Kidney (tissue), 13 donors: ENCODE measurements at regions not wholly inside any gene's neighbourhood (a gene's known extent, or its start where the extent isn't known, plus 50 kb on each side); places are given as distances from the start of the nearest gene placed in this dataset.

Source experiments
- DNase-seq, 5 donors: peaks; one replicate each; pipeline ENCODE4 v3.0.0-alpha.2; 2013 to 2020
- FAIRE-seq: peaks from 2 replicates; lab custom pipeline; 2012; peaks lifted over from hg19 to GRCh38; lab: Jason Lieb, UNC
- H3K27ac ChIP-seq, 2 donors: one replicate each; pipeline ENCODE4 v1.7.0; 2013; ENCODE audit warnings: low read depth in 2 of 2, low read length in 2 of 2, inconsistent platforms in 1 of 2
- H3K27me3 ChIP-seq: one replicate; pipeline ENCODE4 v1.7.1; 2013; ENCODE audit warnings: low read length, inconsistent platforms; ENCODE audit not compliant: control insufficient read depth, insufficient read depth
- H3K36me3 ChIP-seq, 3 donors: one replicate each; pipeline versions ENCODE4 v1.7.0 to v1.7.1; 2013; ENCODE audit warnings: low read length in 3 of 3, control low read depth in 1 of 3, inconsistent platforms in 1 of 3; ENCODE audit not compliant: insufficient read depth in 3 of 3, control insufficient read depth in 2 of 3
- H3K4me1 ChIP-seq, 3 donors: one replicate each; pipeline versions ENCODE4 v1.7.0 to v1.7.1; 2013; ENCODE audit warnings: low read length in 3 of 3, inconsistent platforms in 1 of 3, low read depth in 1 of 3; ENCODE audit not compliant: control insufficient read depth in 2 of 3, insufficient read depth in 2 of 3
- H3K4me3 ChIP-seq, 3 donors: one replicate each; pipeline versions ENCODE4 v1.7.0 to v1.8.1; 2013; ENCODE audit warnings: low read length in 3 of 3, control low read depth in 1 of 3, inconsistent platforms in 1 of 3
- H3K9ac ChIP-seq, 3 donors: one replicate each; pipeline versions ENCODE4 v1.7.0 to v1.7.1; 2013; ENCODE audit warnings: low read length in 3 of 3, control low read depth in 1 of 3, inconsistent platforms in 1 of 3
- H3K9me3 ChIP-seq, 3 donors: one replicate each; pipeline versions ENCODE4 v1.7.0 to v1.7.1; 2013; ENCODE audit warnings: low read length in 3 of 3, control low read depth in 1 of 3, inconsistent platforms in 1 of 3; ENCODE audit not compliant: control insufficient read depth in 2 of 3, insufficient read depth in 1 of 3
- intact Hi-C: fragments of 100-400 bp; cut with DNase I; formaldehyde crosslinking; loops from one replicate; pipeline ENCODE4 v1.11.1; 2022
- TF ChIP-seq, protein P1 (sequence below): IDR thresholded peaks from 3 replicates; pipeline ENCODE4 v1.5.1; 2012; ENCODE audit warnings: mild to moderate bottlenecking, moderate library complexity, borderline replicate concordance; ENCODE audit not compliant: insufficient read depth; ENCODE audit errors: extremely low read depth
- donor health status: control.
- donor health status: control.
- donor health status: control.
- donor health status: control.
- donor health status: control.
- donor health status: DM: yes; HTN: yes; CAD: no.
- donor health status: Normal renal cell carcinoma (clear cell type).

GRCh38 chr5:175309218-175309810, 134.7 kb downstream of the DRD1 start:
- no peak for DNase-seq
- TF ChIP-seq, protein P1, sequence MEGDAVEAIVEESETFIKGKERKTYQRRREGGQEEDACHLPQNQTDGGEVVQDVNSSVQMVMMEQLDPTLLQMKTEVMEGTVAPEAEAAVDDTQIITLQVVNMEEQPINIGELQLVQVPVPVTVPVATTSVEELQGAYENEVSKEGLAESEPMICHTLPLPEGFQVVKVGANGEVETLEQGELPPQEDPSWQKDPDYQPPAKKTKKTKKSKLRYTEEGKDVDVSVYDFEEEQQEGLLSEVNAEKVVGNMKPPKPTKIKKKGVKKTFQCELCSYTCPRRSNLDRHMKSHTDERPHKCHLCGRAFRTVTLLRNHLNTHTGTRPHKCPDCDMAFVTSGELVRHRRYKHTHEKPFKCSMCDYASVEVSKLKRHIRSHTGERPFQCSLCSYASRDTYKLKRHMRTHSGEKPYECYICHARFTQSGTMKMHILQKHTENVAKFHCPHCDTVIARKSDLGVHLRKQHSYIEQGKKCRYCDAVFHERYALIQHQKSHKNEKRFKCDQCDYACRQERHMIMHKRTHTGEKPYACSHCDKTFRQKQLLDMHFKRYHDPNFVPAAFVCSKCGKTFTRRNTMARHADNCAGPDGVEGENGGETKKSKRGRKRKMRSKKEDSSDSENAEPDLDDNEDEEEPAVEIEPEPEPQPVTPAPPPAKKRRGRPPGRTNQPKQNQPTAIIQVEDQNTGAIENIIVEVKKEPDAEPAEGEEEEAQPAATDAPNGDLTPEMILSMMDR = no peak
- Histone ChIP-seq H3K4me1 (no peaks in the 10 kb centered on the region), H3K27me3 (no peaks in the 10 kb centered on the region), H3K9ac (no peak overlapping the region), H3K9me3 (no peaks in the 10 kb centered on the region), H3K4me3 (no peak overlapping the region), H3K27ac (no peak overlapping the region), H3K36me3 (no peaks in the 10 kb centered on the region)
- intact Hi-C loops = no loop called here
- FAIRE-seq = no peak

GRCh38 chr5:175308701-175309100, 135.3 kb downstream of the DRD1 start:
- DNase-seq = no peak
- intact Hi-C loops = no loop called here

DNA sequence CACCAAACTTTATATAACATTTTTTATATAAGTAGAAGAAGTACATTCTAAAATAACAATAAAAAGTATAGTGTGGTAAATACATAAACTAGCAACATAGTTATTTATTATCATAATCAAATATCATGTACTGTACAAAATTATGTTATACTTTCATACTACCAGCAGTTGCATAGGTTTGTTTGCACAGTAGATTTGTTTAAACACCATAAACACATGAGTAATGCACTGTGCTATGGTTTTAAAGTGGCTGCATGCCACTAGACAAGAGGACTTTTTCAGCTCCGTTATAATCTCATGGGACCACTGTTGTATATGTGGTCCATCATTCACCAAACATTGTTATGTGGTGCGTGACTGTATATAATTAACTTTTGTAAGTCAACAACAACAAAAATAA, 137.6 kb downstream of the DRD1 start:
- H3K4me1 ChIP-seq = no peaks in the 10 kb centered on the region
- no peaks in the 10 kb centered on the region for H3K9me3 ChIP-seq
- no peaks in the 10 kb centered on the region for H3K36me3 ChIP-seq
- H3K4me3 ChIP-seq = no peak overlapping the region
- H3K27me3 ChIP-seq = no peaks in the 10 kb centered on the region
- no peak for DNase-seq
- TF ChIP-seq, protein P1 = no peak
- no peak for FAIRE-seq
- H3K27ac ChIP-seq = no peak overlapping the region
- intact Hi-C loops = no loop called here
- H3K9ac ChIP-seq = no peak overlapping the region

More at GRCh38 chr5:175308701-175309100, 135.3 kb downstream of the DRD1 start:
- Histone ChIP-seq H3K4me1 (no peaks in the 10 kb centered on the region), H3K9ac (no peak overlapping the region), H3K36me3 (no peaks in the 10 kb centered on the region), H3K27ac (no peak overlapping the region), H3K9me3 (no peaks in the 10 kb centered on the region), H3K27me3 (no peaks in the 10 kb centered on the region), H3K4me3 (no peak overlapping the region)
- TF ChIP-seq, protein P1 = no peak
- FAIRE-seq = no peak

GRCh38 chr5:175305251-175305650, 138.7 kb downstream of the DRD1 start:
- TF ChIP-seq, protein P1 = no peak
- no peak for FAIRE-seq
- no peak overlapping the region for H3K9ac ChIP-seq
- H3K36me3 ChIP-seq = no peaks in the 10 kb centered on the region
- no peak overlapping the region for H3K27ac ChIP-seq
- H3K4me3 ChIP-seq = no peak overlapping the region
- H3K9me3 ChIP-seq = no peaks in the 10 kb centered on the region
- no peak for DNase-seq
- H3K4me1 ChIP-seq = no peaks in the 10 kb centered on the region
- H3K27me3 ChIP-seq = no peaks in the 10 kb centered on the region
- intact Hi-C loops = no loop called here
